Occipital lobe (tissue), 1 donor: ENCODE measurements at regions not wholly inside any gene's neighbourhood (a gene's known extent, or its start where the extent isn't known, plus 50 kb on each side); places are given as distances from the start of the nearest gene placed in this dataset.

Source experiments
- DNase-seq: peaks from one replicate; lab custom pipeline; 2025; lab: John Stamatoyannopoulos, UW

- DNase-seq, result no peak
These were observed 296.2 kb upstream of the SKOR2 start for GRCh38 chr18:47547539-47548202.

GRCh38 chr18:47545613-47546012 lies 294.2 kb upstream of the SKOR2 start:
- DNase-seq, result no peak

- no peak for DNase-seq
These were observed 291.6 kb upstream of the SKOR2 start for GRCh38 chr18:47543080-47543479.

GRCh38 chr18:47542551-47542950 lies 291.1 kb upstream of the SKOR2 start:
- no peak for DNase-seq

- DNase-seq, result no peak
These were observed 280.3 kb upstream of the SKOR2 start for GRCh38 chr18:47531717-47532116.

- DNase-seq, result no peak
These were observed 279.2 kb upstream of the SKOR2 start for GRCh38 chr18:47530695-47531094.

GRCh38 chr18:47528343-47528742 lies 276.9 kb upstream of the SKOR2 start:
- no peak for DNase-seq

- DNase-seq, result no peak
These were observed 274.7 kb upstream of the SKOR2 start for GRCh38 chr18:47526147-47526546.

- DNase-seq, result no peak
These were observed 270.9 kb upstream of the SKOR2 start for GRCh38 chr18:47522359-47522758.

GRCh38 chr18:47520263-47520662 lies 268.8 kb upstream of the SKOR2 start:
- DNase-seq, result no peak

- DNase-seq, result no peak
These were observed 268.2 kb upstream of the SKOR2 start for GRCh38 chr18:47519706-47520105.

GRCh38 chr18:47519277-47519676 lies 267.8 kb upstream of the SKOR2 start:
- no peak for DNase-seq

- DNase-seq, result no peak
These were observed 262.2 kb upstream of the SKOR2 start for GRCh38 chr18:47513614-47514013.

GRCh38 chr18:47512726-47513435 lies 261.4 kb upstream of the SKOR2 start:
- no peak for DNase-seq

GRCh38 chr18:47512056-47512455 lies 260.6 kb upstream of the SKOR2 start:
- DNase-seq, result no peak

- DNase-seq, result no peak
These were observed 259.4 kb upstream of the SKOR2 start for GRCh38 chr18:47510831-47511230.

GRCh38 chr18:47507651-47508050 lies 256.2 kb upstream of the SKOR2 start:
- DNase-seq, result no peak

GRCh38 chr18:47506897-47507296 lies 255.4 kb upstream of the SKOR2 start:
- DNase-seq, result no peak

- no peak for DNase-seq
These were observed 250.5 kb upstream of the SKOR2 start for GRCh38 chr18:47501946-47502345.

GRCh38 chr18:47500930-47501329 lies 249.5 kb upstream of the SKOR2 start:
- no peak for DNase-seq

- no peak for DNase-seq
These were observed 241.2 kb upstream of the SKOR2 start for GRCh38 chr18:47492691-47493090.

GRCh38 chr18:47490882-47491281 lies 239.4 kb upstream of the SKOR2 start:
- no peak for DNase-seq

GRCh38 chr18:47485221-47485797 lies 233.8 kb upstream of the SKOR2 start:
- no peak for DNase-seq
